ENCODE measurements at regions not wholly inside any gene's neighbourhood (a gene's known extent, or its start where the extent isn't known, plus 50 kb on each side); places are given as distances from the start of the nearest gene placed in this dataset.

- no peak for ATAC-seq (replicated peaks in 1 of 4)
These were observed 925.5 kb downstream of the LRFN5 start for GRCh38 chr14:42532194-42532593.

GRCh38 chr14:42527141-42527540 lies 920.5 kb downstream of the LRFN5 start:
- Histone ChIP-seq H3K4me1 (ENCODE audit: control insufficient read depth in 1 of 2, extremely low read depth in 1 of 2, insufficient read depth in 2 of 2, low read length in 2 of 2) (no peaks in the 10 kb centered on the region), H3K9me3 (no peaks in the 10 kb centered on the region), H3K4me3 (ENCODE audit: control insufficient read depth in 1 of 2, extremely low read depth in 1 of 2, low read length in 1 of 2) (no peak overlapping the region), H3K27ac (ENCODE audit: low read length) (no peak overlapping the region), H3K27me3 (replicated peaks in 1 of 2; ENCODE audit: control insufficient read depth in 2 of 2, extremely low read depth in 1 of 2, insufficient read depth in 2 of 2, low read length in 1 of 2) (no peaks in the 10 kb centered on the region), H3K36me3 (ENCODE audit: control insufficient read depth in 2 of 2, extremely low read depth in 1 of 2, insufficient read depth in 1 of 2, low read length in 1 of 2) (no peaks in the 10 kb centered on the region)
- ATAC-seq (replicated peaks in 1 of 4) (no peak), DNase-seq (no peak)
- ChIA-PET POLR2A (no interaction called here), CTCF (no interaction called here)
- Mint-ChIP-seq H3K27ac (no peak overlapping the region), H3K36me3 (no peaks in the 10 kb centered on the region), H3K4me1 (no peaks in the 10 kb centered on the region), H3K4me3 (no peak overlapping the region), H3K27me3 (no peaks in the 10 kb centered on the region), H3K9me3 (peaks cover 4 to 12% (median 5%) of the 10 kb centered on the region in 3 donors)
- no CpG with 5 or more reads among the region's 2 CpGs for WGBS (ENCODE audit: insufficient coverage)

More at GRCh38 chr14:42532194-42532593, 925.5 kb downstream of the LRFN5 start:
- Mint-ChIP-seq H3K27me3 (no peaks in the 10 kb centered on the region), H3K4me3 (no peak overlapping the region), H3K36me3 (no peaks in the 10 kb centered on the region), H3K4me1 (no peaks in the 10 kb centered on the region), H3K9me3 (peaks cover 0 to 8% (median 5%) of the 10 kb centered on the region in 3 donors), H3K27ac (no peak overlapping the region)
- Histone ChIP-seq H3K36me3 (ENCODE audit: control insufficient read depth in 2 of 2, extremely low read depth in 1 of 2, insufficient read depth in 1 of 2, low read length in 1 of 2) (no peaks in the 10 kb centered on the region), H3K27me3 (replicated peaks in 1 of 2; ENCODE audit: control insufficient read depth in 2 of 2, extremely low read depth in 1 of 2, insufficient read depth in 2 of 2, low read length in 1 of 2) (no peaks in the 10 kb centered on the region), H3K9me3 (no peaks in the 10 kb centered on the region), H3K4me3 (ENCODE audit: control insufficient read depth in 1 of 2, extremely low read depth in 1 of 2, low read length in 1 of 2) (no peak overlapping the region), H3K4me1 (ENCODE audit: control insufficient read depth in 1 of 2, extremely low read depth in 1 of 2, insufficient read depth in 2 of 2, low read length in 2 of 2) (no peaks in the 10 kb centered on the region), H3K27ac (ENCODE audit: low read length) (no peak overlapping the region)
- POLR2A ChIA-PET, result interaction anchor here in 1 of 2 donors (0.6 kb wide), 1 partner anchor 1404 kb away, joined by 3 read pairs; no protein-coding TSS in a partner anchor
- DNase-seq, result no peak
- no CpG with 5 or more reads among the region's 2 CpGs for WGBS (ENCODE audit: insufficient coverage)
- CTCF ChIA-PET, result interaction anchor here in 1 of 2 donors (0.7 kb wide), 1 partner anchor 11 kb away, joined by 4 read pairs; no protein-coding TSS in a partner anchor

- POLR2A ChIA-PET, result no interaction called here
- Mint-ChIP-seq H3K27ac (no peak overlapping the region), H3K4me1 (no peaks in the 10 kb centered on the region), H3K36me3 (no peaks in the 10 kb centered on the region), H3K9me3 (peaks cover 7 to 17% (median 8%) of the 10 kb centered on the region in 3 donors), H3K27me3 (no peaks in the 10 kb centered on the region), H3K4me3 (no peak overlapping the region)
- no peaks in the 10 kb centered on the region for H3K4me1 ChIP-seq (ENCODE audit: control insufficient read depth in 1 of 2, extremely low read depth in 1 of 2, insufficient read depth in 2 of 2, low read length in 2 of 2)
- no peak overlapping the region for H3K27ac ChIP-seq (ENCODE audit: low read length)
- H3K4me3 ChIP-seq (ENCODE audit: control insufficient read depth in 1 of 2, extremely low read depth in 1 of 2, low read length in 1 of 2), result no peak overlapping the region
- H3K36me3 ChIP-seq (ENCODE audit: control insufficient read depth in 2 of 2, extremely low read depth in 1 of 2, insufficient read depth in 1 of 2, low read length in 1 of 2), result no peaks in the 10 kb centered on the region
- H3K9me3 ChIP-seq, result no peaks in the 10 kb centered on the region
- WGBS (ENCODE audit: insufficient coverage), result 0% methylated on average over 1 of the region's 2 CpGs
- CTCF ChIA-PET, result no interaction called here
- DNase-seq, result no peak
- no peak for ATAC-seq (replicated peaks in 1 of 4)
- H3K27me3 ChIP-seq (replicated peaks in 1 of 2; ENCODE audit: control insufficient read depth in 2 of 2, extremely low read depth in 1 of 2, insufficient read depth in 2 of 2, low read length in 1 of 2), result no peaks in the 10 kb centered on the region
These were observed 917.0 kb downstream of the LRFN5 start for GRCh38 chr14:42523666-42524065.

GRCh38 chr14:42517806-42518500 lies 911.3 kb downstream of the LRFN5 start:
- H3K4me1 ChIP-seq (ENCODE audit: control insufficient read depth in 1 of 2, extremely low read depth in 1 of 2, insufficient read depth in 2 of 2, low read length in 2 of 2), result no peaks in the 10 kb centered on the region
- POLR2A ChIA-PET, result no interaction called here
- CTCF ChIA-PET, result no interaction called here

GRCh38 chr14:42513837-42514236 lies 907.2 kb downstream of the LRFN5 start:
- ATAC-seq (replicated peaks in 1 of 4), result no peak
- H3K27ac Mint-ChIP-seq, result no peak overlapping the region
- no peaks in the 10 kb centered on the region for H3K27me3 Mint-ChIP-seq
- Histone ChIP-seq H3K36me3 (ENCODE audit: control insufficient read depth in 2 of 2, extremely low read depth in 1 of 2, insufficient read depth in 1 of 2, low read length in 1 of 2) (no peaks in the 10 kb centered on the region), H3K4me1 (ENCODE audit: control insufficient read depth in 1 of 2, extremely low read depth in 1 of 2, insufficient read depth in 2 of 2, low read length in 2 of 2) (no peaks in the 10 kb centered on the region), H3K27ac (ENCODE audit: low read length) (no peak overlapping the region), H3K4me3 (ENCODE audit: control insufficient read depth in 1 of 2, extremely low read depth in 1 of 2, low read length in 1 of 2) (no peak overlapping the region), H3K27me3 (replicated peaks in 1 of 2; ENCODE audit: control insufficient read depth in 2 of 2, extremely low read depth in 1 of 2, insufficient read depth in 2 of 2, low read length in 1 of 2) (no peaks in the 10 kb centered on the region), H3K9me3 (no peaks in the 10 kb centered on the region)
- H3K9me3 Mint-ChIP-seq, result peaks cover 16 to 42% (median 22%) of the 10 kb centered on the region in 3 donors
- H3K36me3 Mint-ChIP-seq, result no peaks in the 10 kb centered on the region
- ChIA-PET POLR2A (no interaction called here), CTCF (no interaction called here)
- H3K4me1 Mint-ChIP-seq, result no peaks in the 10 kb centered on the region
- no peak overlapping the region for H3K4me3 Mint-ChIP-seq
- no CpG with 5 or more reads among the region's 1 CpG for WGBS (ENCODE audit: insufficient coverage)
- DNase-seq, result no peak

More at GRCh38 chr14:42517806-42518500, 911.3 kb downstream of the LRFN5 start:
- no peaks in the 10 kb centered on the region for H3K36me3 Mint-ChIP-seq
- Histone ChIP-seq H3K27me3 (replicated peaks in 1 of 2; ENCODE audit: control insufficient read depth in 2 of 2, extremely low read depth in 1 of 2, insufficient read depth in 2 of 2, low read length in 1 of 2) (no peaks in the 10 kb centered on the region), H3K4me3 (ENCODE audit: control insufficient read depth in 1 of 2, extremely low read depth in 1 of 2, low read length in 1 of 2) (no peak overlapping the region), H3K36me3 (ENCODE audit: control insufficient read depth in 2 of 2, extremely low read depth in 1 of 2, insufficient read depth in 1 of 2, low read length in 1 of 2) (no peaks in the 10 kb centered on the region), H3K27ac (ENCODE audit: low read length) (no peak overlapping the region), H3K9me3 (no peaks in the 10 kb centered on the region)
- H3K4me1 Mint-ChIP-seq, result no peaks in the 10 kb centered on the region
- 36% methylated on average over 1 of the region's 2 CpGs for WGBS (ENCODE audit: insufficient coverage)
- H3K9me3 Mint-ChIP-seq, result peaks cover 11 to 28% (median 28%) of the 10 kb centered on the region in 3 donors
- DNase-seq (no peak), ATAC-seq (replicated peaks in 1 of 4) (no peak)
- no peak overlapping the region for H3K27ac Mint-ChIP-seq
- no peaks in the 10 kb centered on the region for H3K27me3 Mint-ChIP-seq
- no peak overlapping the region for H3K4me3 Mint-ChIP-seq

GRCh38 chr14:42510071-42510470 lies 903.4 kb downstream of the LRFN5 start:
- ChIA-PET CTCF (no interaction called here), POLR2A (no interaction called here)
- Mint-ChIP-seq H3K27me3 (no peaks in the 10 kb centered on the region), H3K9me3 (peaks cover 14 to 43% (median 21%) of the 10 kb centered on the region in 3 donors), H3K4me3 (no peak overlapping the region), H3K27ac (no peak overlapping the region), H3K4me1 (no peaks in the 10 kb centered on the region), H3K36me3 (no peaks in the 10 kb centered on the region)
- Histone ChIP-seq H3K27me3 (replicated peaks in 1 of 2; ENCODE audit: control insufficient read depth in 2 of 2, extremely low read depth in 1 of 2, insufficient read depth in 2 of 2, low read length in 1 of 2) (no peaks in the 10 kb centered on the region), H3K27ac (ENCODE audit: low read length) (no peak overlapping the region), H3K9me3 (no peaks in the 10 kb centered on the region), H3K4me1 (ENCODE audit: control insufficient read depth in 1 of 2, extremely low read depth in 1 of 2, insufficient read depth in 2 of 2, low read length in 2 of 2) (no peaks in the 10 kb centered on the region), H3K36me3 (ENCODE audit: control insufficient read depth in 2 of 2, extremely low read depth in 1 of 2, insufficient read depth in 1 of 2, low read length in 1 of 2) (no peaks in the 10 kb centered on the region), H3K4me3 (ENCODE audit: control insufficient read depth in 1 of 2, extremely low read depth in 1 of 2, low read length in 1 of 2) (no peak overlapping the region)
- DNase-seq, result no peak
- 89% methylated on average over 1 of the region's 1 CpG for WGBS (ENCODE audit: insufficient coverage)
- ATAC-seq (replicated peaks in 1 of 4), result no peak
